ENCODE measurements at regions not wholly inside any gene's neighbourhood (a gene's known extent, or its start where the extent isn't known, plus 50 kb on each side); places are given as distances from the start of the nearest gene placed in this dataset.
A peak's percentile ranks its signal among the peaks of the same experiment; 100 is the strongest.

DNA sequence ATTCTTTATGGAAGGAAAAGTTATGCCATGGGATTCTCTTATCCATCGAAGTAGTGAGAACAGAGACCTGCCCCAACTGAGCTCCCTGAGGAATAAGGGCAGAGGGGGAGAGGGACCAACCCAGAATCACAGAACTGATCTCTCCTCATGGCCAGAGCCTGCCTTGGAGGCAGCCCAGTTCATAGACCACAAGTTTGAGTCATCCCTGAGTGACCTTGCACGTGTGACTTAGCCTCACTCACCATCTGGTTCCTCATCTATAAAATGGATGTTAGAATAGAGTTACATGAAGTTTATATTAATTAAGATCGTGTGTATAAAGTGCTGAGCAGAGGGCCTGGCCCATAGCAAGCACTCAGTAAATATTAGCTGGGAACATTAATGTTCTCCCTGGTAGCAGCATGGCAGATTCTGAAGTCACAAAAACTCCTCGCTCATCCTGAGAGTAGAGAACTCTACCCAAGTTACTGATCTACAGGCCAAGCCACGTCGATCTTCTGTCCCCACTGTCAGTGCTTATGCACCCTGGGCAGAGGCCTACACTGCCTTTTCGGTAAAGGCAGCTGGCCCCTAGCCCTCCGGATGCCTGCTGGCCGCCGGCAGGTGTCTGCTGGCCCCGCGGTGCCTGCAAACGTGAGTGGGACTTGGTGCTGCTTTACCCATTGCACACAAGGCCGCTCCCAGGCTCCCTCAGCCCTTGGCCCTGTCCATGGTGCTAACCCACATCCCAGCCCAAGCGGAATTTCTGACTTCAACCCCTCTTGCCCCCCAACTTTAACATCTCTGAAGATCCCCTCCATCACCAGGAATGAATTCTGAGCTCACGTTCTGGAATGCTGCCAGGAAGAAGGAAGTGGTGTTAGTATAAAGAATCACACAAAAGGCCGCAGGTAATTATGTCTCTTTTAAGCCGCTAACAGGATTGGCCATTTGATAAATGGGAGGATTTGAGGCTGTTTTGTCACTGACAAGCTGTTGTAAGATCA is 61.1 kb upstream of the ARAP3 start:
- Histone ChIP-seq H3K79me2 (ENCODE audit: insufficient read depth, low read length) (no peaks in the 10 kb centered on the region), H3K9me3 (ENCODE audit: control insufficient read depth in 1 of 2, insufficient read depth in 1 of 2, low read depth in 1 of 2, low read length in 2 of 2) (no peaks in the 10 kb centered on the region), H3K9ac (ENCODE audit: low read length) (no peak overlapping the region), H3K4me3 (replicated peaks in 1 of 2; ENCODE audit: low read depth in 1 of 2, low read length in 2 of 2) (no peak overlapping the region), H3K9me2 (ENCODE audit: insufficient read depth) (no peaks in the 10 kb centered on the region), H3K4me1 (ENCODE audit: control insufficient read depth in 1 of 2, insufficient read depth in 2 of 2, low read length in 2 of 2) (no peaks in the 10 kb centered on the region; a peak in 1 of 4 replicates), H4K20me1 (ENCODE audit: insufficient read depth) (no peaks in the 10 kb centered on the region), H3K27me3 (ENCODE audit: insufficient read depth, low read length) (peaks cover 35% of the 10 kb centered on the region), H3K4me2 (ENCODE audit: low read length) (no peak overlapping the region), H3K27ac (ENCODE audit: low read depth, low read length) (no peak overlapping the region), H3K36me3 (ENCODE audit: control insufficient read depth in 1 of 2, insufficient read depth in 2 of 2, low read length in 2 of 2) (no peaks in the 10 kb centered on the region), H2AFZ (ENCODE audit: low read depth, low read length, poor library complexity, severe bottlenecking) (no peak overlapping the region)
- ChIA-PET POLR2A (no interaction called here), RAD21 (ENCODE audit: low non-redundant PET in 1 of 2, low total read pairs in 2 of 2, uncharacterized antibody in 2 of 2, unreplicated experiment in 2 of 2) (no interaction called here), CTCF (no interaction called here)
- DNase-seq (ENCODE audit: low read depth, low spot score): no peak
- BruUV-seq (replicated peaks): no TSS peak
- intact Hi-C loops (cut with micrococcal nuclease): loop anchor here (1.0 kb wide), 1 partner anchor 8 kb away; no protein-coding TSS in a partner anchor
- TF ChIP-seq, protein P1, sequence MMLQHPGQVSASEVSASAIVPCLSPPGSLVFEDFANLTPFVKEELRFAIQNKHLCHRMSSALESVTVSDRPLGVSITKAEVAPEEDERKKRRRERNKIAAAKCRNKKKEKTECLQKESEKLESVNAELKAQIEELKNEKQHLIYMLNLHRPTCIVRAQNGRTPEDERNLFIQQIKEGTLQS (IDR thresholded peaks at IDR 0.05): no peak
- TF ChIP-seq, protein P2, sequence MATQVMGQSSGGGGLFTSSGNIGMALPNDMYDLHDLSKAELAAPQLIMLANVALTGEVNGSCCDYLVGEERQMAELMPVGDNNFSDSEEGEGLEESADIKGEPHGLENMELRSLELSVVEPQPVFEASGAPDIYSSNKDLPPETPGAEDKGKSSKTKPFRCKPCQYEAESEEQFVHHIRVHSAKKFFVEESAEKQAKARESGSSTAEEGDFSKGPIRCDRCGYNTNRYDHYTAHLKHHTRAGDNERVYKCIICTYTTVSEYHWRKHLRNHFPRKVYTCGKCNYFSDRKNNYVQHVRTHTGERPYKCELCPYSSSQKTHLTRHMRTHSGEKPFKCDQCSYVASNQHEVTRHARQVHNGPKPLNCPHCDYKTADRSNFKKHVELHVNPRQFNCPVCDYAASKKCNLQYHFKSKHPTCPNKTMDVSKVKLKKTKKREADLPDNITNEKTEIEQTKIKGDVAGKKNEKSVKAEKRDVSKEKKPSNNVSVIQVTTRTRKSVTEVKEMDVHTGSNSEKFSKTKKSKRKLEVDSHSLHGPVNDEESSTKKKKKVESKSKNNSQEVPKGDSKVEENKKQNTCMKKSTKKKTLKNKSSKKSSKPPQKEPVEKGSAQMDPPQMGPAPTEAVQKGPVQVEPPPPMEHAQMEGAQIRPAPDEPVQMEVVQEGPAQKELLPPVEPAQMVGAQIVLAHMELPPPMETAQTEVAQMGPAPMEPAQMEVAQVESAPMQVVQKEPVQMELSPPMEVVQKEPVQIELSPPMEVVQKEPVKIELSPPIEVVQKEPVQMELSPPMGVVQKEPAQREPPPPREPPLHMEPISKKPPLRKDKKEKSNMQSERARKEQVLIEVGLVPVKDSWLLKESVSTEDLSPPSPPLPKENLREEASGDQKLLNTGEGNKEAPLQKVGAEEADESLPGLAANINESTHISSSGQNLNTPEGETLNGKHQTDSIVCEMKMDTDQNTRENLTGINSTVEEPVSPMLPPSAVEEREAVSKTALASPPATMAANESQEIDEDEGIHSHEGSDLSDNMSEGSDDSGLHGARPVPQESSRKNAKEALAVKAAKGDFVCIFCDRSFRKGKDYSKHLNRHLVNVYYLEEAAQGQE (IDR thresholded peaks at IDR 0.05; ENCODE audit: low read depth): peak; percentile 95
- ATAC-seq: peak; percentile 51; the same call in 1 of the 2 replicates

DNA sequence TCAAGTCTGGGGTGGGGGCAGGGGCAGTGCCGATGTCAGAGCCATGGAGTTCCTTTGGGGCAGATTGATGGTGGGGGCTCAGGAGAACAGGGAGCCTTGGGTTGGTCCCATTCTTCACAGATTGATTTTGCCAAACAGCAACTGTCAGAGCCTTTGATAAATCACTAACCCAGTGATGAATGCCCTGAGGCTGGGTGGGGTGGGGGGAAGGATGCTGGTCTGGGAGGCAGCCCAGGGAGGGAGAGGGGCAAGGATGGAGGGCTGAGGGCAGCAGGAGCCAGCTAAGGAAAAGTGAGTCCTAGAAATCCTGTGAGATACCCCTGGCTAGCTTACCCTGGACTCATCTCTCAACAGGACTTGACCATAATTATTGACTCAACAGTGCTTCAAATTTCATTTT is 60.1 kb upstream of the ARAP3 start:
- ChIA-PET RAD21 (ENCODE audit: low non-redundant PET in 1 of 2, low total read pairs in 2 of 2, uncharacterized antibody in 2 of 2, unreplicated experiment in 2 of 2) (no interaction called here), CTCF (no interaction called here), POLR2A (no interaction called here)
- no peak overlapping the region for H3K4me3 ChIP-seq (replicated peaks in 1 of 2; ENCODE audit: low read depth in 1 of 2, low read length in 2 of 2)
- BruUV-seq (replicated peaks): no TSS peak
- H3K79me2 ChIP-seq (ENCODE audit: insufficient read depth, low read length): no peaks in the 10 kb centered on the region
- no peaks in the 10 kb centered on the region; a peak in 1 of 4 replicates for H3K4me1 ChIP-seq (ENCODE audit: control insufficient read depth in 1 of 2, insufficient read depth in 2 of 2, low read length in 2 of 2)
- no peak overlapping the region for H3K4me2 ChIP-seq (ENCODE audit: low read length)
- ATAC-seq: no peak
- peaks cover 38% of the 10 kb centered on the region for H3K27me3 ChIP-seq (ENCODE audit: insufficient read depth, low read length)
- no peaks in the 10 kb centered on the region for H3K9me2 ChIP-seq (ENCODE audit: insufficient read depth)
- no peaks in the 10 kb centered on the region for H4K20me1 ChIP-seq (ENCODE audit: insufficient read depth)
- H3K9ac ChIP-seq (ENCODE audit: low read length): no peak overlapping the region
- intact Hi-C loops (cut with micrococcal nuclease): no loop called here
- no peak overlapping the region for H2AFZ ChIP-seq (ENCODE audit: low read depth, low read length, poor library complexity, severe bottlenecking)
- H3K27ac ChIP-seq (ENCODE audit: low read depth, low read length): no peak overlapping the region
- no peak for DNase-seq (ENCODE audit: low read depth, low spot score)
- no peaks in the 10 kb centered on the region for H3K36me3 ChIP-seq (ENCODE audit: control insufficient read depth in 1 of 2, insufficient read depth in 2 of 2, low read length in 2 of 2)
- H3K9me3 ChIP-seq (ENCODE audit: control insufficient read depth in 1 of 2, insufficient read depth in 1 of 2, low read depth in 1 of 2, low read length in 2 of 2): no peaks in the 10 kb centered on the region
- TF ChIP-seq POLR2AphosphoS5 (IDR thresholded peaks at IDR 0.05; ENCODE audit: low read depth, low read length) (no peak), SP1 (IDR thresholded peaks at IDR 0.05; ENCODE audit: low read depth) (no peak), ELF1 (IDR thresholded peaks at IDR 0.05; ENCODE audit: borderline replicate concordance, low read depth) (no peak), EZH2 (IDR thresholded peaks at IDR 0.05) (no peak), EGR1 (IDR thresholded peaks at IDR 0.05; ENCODE audit: low read depth) (no peak), SIN3A (IDR thresholded peaks at IDR 0.05; ENCODE audit: low read depth) (no peak)
- TF ChIP-seq, protein P2 (IDR thresholded peaks at IDR 0.05; ENCODE audit: low read depth): no peak
- TF ChIP-seq, protein P3, sequence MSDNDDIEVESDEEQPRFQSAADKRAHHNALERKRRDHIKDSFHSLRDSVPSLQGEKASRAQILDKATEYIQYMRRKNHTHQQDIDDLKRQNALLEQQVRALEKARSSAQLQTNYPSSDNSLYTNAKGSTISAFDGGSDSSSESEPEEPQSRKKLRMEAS (IDR thresholded peaks at IDR 0.05): no peak
- TF ChIP-seq, protein P1 (IDR thresholded peaks at IDR 0.05): no peak

Data from HCT116 (cell line).